GM12891 (cell line): ENCODE measurements at regions not wholly inside any gene's neighbourhood (a gene's known extent, or its start where the extent isn't known, plus 50 kb on each side); places are given as distances from the start of the nearest gene placed in this dataset.

Experiments
- POLR2A ChIP-seq: IDR thresholded peaks from 2 replicates; pipeline ENCODE4 v1.6.1; 2011; ENCODE audit warnings: low read depth, low read length, control low read depth
- POLR2AphosphoS5 ChIP-seq: IDR thresholded peaks from 2 replicates; pipeline ENCODE4 v1.6.1; 2011; ENCODE audit warnings: low read depth, low read length, control low read depth
- SPI1 ChIP-seq: IDR thresholded peaks from 2 replicates; pipeline ENCODE4 v1.6.1; 2011; ENCODE audit warnings: low read depth, low read length, control low read depth
- TAF1 ChIP-seq: IDR thresholded peaks from 2 replicates; pipeline ENCODE4 v1.6.1; 2011; ENCODE audit warnings: low read depth, low read length, control low read depth

GRCh38 chr4:31374256-31374960 is 654.2 kb downstream of the PCDH7 start:
- TF ChIP-seq SPI1, result no peak
- TF ChIP-seq POLR2A, result no peak
- no peak for TF ChIP-seq TAF1
- no peak for TF ChIP-seq POLR2AphosphoS5
